CD4-positive, alpha-beta T cell treated with Interleukin-21 for 1 hour (primary cell): ENCODE measurements at regions not wholly inside any gene's neighbourhood (a gene's known extent, or its start where the extent isn't known, plus 50 kb on each side); places are given as distances from the start of the nearest gene placed in this dataset.

ENCODE experiments used
- DNase-seq: peaks from one replicate; pipeline ENCODE4 v3.0.0-alpha.2; 2020

DNA sequence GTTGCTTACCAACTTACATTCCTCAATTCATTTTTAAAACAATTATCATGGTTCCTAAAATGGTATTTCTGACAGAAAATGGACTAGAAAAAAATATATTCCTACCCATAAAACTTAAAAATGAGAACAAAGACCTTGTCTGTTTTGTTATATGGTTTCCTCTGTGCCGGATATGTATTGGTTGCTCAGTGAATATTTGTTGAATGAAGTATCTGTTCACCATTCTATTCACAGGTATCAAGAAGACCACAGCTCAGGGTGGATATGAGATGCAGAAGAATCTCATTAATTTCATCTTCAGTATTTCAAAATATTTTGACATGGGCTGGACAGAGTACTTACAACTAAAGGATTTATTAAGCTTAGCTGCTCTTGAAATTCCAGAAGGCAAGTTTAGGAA lies 58.1 kb downstream of the TUSC7 start:
- DNase-seq: no peak

DNA sequence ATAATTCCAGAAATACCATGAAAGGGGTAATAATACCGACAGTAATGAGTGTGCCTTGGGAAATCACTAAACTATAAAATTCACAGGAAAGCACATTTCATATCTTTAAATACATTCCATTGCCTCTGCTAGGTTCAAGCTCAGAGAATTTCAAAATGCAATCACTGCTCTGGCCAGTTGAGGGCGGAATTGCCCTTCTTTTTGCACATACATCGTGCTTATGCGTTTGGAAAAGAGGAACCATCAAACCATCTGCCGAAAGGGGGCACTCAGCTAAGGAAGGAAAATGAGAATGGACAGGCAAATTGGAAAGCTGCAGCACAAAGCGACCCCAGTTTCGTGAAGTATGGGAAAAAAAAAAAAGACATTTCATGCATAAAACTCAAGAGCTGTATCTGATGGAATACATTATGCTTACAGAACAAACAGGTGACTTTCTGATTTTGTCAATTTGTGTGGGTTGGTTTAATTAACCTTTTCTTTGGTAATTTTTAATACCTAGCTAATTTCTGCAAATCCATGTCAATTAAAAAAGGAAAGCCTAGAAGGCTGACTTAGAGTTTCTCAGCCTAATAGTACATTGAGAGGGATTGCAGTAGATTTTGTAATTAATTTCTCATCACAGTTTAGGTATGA lies 61.4 kb downstream of the TUSC7 start:
- peak; percentile 28 for DNase-seq

DNA sequence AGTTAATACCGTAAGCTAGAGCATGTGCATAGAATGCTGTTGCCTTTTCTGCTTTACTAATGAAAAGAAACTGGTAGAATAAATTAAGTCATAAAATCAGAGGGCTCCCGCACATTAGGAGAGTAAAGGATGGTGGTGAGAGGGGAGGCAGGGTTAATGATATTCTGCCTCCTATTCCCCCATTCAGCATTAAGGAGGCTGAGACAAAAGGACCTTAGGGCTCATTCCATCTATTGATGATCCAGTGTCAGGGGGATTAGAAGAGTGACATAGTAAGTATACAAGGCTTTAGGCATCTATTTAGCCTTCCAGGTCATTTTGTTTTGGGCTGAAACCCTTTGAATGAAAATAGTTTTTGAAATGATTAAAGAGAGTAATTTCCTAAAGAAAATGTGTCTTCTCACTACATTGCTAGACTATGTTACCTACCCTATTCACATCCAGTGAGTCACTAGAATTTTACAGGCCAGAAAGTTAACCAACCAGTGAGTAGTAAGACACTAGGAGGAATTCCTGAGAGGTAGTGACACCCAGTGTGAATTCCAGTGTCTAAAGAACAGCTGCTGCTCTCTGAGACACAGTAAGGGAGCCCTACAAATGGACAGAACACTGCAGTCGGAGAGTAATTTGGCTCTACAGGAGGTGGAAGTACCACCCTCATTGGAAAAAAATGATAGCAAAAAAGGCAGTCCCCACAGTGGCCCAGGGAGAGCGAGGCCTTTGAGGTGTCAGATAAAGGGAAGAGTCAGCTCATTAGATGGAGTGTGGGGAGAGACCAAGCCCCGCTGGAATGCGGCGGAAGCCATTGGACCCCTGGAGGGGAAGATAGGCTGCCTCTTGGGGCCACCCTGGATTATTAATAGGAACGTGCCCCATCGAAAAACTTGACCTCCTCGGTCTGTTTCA lies 67.6 kb downstream of the TUSC7 start:
- no peak for DNase-seq

DNA sequence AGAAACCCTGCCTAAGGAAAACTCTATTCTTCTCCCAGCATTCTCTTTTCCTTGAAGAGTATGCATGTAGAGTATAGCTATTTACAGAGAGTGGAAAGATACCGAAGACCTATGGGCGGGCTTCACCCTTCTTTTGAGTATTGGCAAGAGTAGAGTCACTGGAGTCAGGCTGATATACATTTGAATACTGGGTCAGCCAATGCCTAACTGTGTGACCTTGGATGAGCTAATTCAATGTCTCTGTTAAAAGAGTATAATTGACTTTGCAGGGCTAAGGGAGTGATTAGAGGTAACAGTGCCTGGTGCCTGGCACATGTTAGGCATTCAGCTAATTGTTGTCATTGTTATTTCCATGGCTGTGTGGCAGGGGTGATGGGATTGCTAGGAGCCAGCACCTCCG lies 75.6 kb downstream of the TUSC7 start:
- DNase-seq: no peak

DNA sequence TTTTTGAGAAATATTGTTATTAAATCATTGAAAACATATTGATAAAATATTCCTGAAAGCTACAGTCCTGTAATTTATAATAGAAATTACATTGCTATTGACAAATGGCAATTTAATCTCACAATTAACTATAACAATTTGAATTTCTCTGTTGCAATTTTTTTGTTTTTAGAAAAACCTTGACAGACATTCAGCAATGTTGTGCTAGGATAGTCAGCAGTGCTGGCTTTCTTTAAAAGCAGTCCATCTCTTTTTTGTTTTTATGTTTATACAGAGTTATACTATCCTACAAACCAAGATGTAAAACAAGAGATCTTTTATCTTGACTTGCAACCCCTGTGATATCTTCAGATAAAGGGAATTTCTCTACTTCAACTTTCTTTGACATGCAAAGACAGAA lies 93.1 kb downstream of the TUSC7 start:
- DNase-seq: no peak

DNA sequence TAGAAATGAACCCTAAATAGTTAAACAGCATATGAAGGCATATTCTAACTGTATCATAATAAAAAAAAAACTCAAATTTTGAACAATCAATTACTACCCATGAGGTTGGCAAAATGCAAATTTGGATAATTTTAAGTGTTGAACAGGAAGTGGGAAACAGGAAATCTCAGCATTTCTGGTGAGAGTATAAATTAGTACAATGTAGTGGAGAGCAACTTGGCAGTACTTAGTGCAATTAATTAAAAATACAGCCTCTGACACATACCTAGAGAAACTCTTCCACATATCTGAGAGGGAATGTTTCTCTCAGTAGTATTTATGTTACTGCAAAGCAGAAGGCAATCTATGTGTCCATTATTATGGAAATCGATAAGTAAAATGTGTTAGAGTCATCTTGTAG lies 96.8 kb downstream of the TUSC7 start:
- DNase-seq: no peak

DNA sequence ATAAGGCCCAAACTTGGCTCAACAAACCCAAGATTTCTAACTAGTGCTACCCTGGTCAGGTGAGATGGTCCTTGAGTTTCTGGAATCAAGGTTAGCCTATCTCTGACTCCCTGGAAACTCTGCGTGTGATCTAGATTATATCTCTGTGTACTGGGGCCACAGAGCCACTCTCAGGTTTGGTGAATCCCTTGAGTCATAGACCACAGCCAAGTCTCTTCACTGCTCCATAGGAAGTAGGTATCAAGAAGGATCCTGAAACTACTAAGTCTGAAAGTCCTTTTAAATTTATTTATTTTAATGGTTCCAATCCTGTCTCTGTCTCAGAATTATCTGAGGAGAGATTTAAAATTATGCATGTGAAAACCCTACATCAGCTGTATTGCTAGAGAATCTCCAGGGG lies 99.1 kb downstream of the TUSC7 start:
- no peak for DNase-seq

DNA sequence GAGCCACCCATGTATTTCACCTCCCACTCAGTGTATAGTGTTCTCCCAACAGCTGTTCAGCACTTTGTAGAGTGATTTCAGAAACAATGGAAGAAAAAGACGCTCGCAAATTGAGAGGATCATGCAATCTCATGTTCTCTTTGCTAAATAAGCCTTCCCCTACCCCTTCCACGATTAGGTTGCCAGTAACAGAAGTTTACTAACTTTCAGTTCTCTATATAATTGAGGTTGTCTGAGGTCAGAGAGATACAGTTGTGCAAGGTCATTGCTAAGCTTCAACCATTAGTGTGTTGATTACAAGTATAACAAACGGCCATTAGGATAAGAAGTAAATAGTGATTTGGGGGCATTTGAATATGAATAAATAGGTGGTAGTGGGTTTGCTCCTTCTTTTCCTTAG lies 99.6 kb downstream of the TUSC7 start:
- no peak for DNase-seq

DNA sequence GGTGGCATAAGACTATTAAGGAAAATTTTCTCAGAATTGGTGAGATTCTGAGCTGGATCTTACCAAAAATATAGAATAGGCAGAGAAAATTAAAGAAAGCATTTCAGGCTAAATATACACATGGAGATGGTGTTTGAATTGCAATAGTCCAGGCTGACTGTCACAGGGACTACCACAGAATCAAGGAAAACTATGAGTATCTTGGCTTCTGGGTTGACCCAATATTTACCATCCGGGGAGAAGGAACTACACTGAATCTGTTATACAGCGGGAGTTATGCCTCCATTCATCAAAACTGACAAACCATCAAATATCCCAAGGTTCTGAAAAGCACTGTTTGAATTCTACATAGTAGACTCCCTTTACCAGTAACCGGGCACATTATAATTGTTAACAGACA lies 102.2 kb downstream of the TUSC7 start:
- DNase-seq: no peak

DNA sequence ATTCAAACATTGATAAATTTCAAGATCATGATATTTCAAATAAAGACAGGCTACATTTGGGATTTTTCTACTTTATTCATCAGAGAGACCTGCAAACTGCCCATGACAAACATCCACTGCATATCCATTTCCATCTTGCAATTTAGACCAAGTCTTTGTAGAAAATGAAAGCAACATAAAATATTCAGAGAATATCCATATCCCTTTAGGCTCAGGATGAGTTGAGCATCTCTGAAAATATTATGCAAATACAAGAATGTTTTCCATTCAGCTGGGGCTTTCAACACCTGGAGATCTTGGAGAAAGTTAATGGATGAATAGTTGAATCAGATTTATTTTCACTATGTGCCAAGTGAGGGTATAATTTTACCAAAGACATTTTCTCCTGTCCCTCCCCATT lies 103.4 kb downstream of the TUSC7 start:
- DNase-seq: no peak

DNA sequence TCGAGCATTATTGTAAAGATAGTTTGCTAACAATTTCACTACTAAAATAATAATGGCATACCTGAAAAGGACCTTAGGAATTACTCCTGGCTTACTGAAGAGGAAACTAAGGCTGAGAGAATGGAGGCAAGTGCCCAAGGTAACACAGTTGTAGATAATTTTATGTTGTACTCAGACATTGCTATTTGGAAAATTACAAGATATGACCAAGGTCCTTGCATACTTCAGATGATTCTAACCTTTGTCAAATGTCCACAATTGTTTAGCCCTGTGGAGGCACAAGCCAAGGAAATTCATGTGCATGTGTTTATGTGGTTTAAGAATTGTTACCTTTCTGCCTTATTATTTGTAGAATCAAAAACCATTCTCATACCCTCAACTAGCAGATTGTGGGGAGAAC lies 105.7 kb downstream of the TUSC7 start:
- DNase-seq: no peak

DNA sequence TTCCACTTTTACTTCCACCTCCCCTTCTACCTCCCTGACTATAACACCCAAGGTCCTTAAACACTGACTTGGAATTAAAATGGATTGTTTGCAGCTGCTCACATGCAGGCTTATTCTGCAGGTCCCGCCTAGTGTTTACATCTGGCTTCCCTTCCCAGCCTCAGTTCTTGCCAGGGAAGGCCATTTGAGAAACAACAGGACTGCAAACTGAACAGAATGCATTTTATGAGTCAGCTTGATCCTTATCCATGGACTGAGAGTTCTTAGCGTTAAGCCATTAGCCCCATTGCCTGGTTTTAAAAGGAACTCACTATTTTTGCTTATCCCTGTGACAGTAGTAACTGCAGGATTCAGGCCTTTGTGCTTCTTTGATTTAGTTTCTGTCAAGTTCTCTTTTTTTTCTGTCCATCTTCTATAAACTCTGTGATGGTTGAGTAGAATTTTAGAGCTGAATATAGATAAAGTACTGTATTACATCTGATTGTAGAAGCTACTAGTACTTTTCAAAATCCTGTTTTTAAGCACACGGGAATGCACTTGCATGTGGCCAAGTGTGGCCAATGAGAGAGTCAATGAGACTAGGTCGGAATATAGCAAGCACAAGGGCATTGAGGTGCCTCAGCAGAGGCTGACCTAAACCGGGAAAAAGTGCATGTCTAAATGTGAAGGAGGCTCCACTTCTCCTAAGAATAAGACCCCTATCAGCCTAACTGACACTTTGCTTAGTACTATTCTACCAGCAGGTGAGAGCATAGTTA lies 106.4 kb downstream of the TUSC7 start:
- DNase-seq: no peak

DNA sequence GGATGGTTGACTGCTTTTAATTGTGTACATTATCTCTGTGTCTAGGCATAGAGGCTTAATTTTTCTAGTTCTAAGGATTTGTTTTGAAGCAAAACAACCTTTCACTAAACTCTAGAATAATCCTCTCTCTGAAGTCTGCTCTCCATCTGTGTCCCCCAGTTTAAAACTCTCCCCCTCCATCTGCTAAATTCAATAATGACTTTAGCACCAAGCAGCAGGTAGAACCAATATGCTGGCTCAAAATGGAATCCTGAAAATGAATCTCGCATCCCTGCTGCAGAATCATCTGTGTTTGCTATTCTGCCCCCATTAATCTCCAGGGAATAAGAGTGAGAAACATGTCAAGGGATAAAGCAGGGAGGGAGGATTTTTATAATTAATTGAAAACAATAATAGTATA lies 111.8 kb downstream of the TUSC7 start:
- no peak for DNase-seq

DNA sequence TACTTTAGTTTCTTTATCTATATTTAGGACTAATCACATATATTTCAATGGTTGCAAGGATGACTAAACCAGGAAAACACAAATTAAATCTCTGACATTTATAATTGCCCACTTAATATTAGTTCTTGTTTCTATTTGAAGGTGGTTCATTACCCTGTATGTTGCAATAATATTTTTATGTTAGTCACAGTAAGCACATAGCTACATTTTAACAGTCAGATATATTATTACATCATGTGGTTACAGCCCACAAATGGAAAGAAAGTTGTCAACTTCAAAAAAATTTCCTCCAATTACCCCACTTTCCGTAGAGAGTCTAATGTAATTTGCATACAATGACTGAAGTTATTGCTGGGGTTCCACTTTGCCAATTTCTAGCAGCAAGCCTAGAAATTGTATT lies 114.6 kb downstream of the TUSC7 start:
- no peak for DNase-seq

DNA sequence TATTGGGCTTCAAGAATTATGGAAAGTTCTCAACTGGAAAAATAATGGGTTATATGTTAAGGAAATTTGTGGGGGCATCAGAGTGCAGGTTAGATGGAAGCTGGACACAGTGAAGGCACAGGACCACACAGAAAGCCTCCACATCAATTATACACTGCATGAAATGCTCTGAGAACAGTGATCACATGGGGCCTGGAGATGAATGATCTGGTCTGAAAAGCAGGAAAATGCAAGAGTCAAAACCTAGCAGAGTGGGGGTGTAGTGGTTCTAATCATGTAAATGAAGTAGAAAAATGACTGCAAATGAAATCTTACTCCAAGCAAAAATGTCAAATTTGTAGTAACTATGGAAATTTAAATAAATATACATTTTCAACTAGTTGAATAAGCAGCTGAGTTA lies 123.6 kb downstream of the TUSC7 start:
- no peak for DNase-seq

DNA sequence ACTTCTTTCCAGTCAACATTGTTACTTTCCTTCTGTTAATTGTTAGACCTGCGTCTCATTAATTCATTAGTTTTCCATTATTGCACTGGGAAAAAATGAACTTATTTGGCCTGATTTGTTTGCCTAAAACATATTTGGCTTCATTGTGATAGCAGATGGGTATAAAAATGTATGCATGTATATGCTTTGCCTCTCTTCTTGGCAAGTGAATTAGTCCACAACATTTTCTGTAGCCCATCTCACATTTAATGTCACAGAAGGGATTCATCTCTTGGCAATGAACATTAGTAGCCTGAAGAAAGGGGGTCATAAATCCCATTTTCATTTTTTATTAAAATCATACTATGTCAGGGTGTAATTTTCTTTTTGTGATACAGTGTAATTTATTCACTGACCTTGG lies 125.2 kb downstream of the TUSC7 start:
- DNase-seq: no peak

DNA sequence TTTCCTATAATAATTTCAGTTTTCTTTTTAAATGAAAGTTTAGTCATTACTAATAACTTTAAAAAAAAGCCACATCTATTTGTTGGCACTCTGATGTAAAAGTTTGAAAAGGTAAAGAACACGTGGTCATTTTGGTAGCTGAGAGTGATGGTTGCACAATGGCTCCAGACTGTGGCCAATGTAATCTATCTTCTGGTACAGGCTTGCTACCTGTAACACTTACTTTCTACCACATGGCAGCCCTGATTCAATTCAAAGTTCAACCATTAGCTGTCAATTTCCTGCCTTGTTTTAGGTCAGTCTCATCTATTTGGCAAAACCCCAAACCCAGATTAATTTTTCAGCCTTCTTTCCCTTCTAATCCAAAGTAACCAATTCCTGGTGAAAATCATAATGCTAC lies 126.1 kb downstream of the TUSC7 start:
- DNase-seq: no peak

DNA sequence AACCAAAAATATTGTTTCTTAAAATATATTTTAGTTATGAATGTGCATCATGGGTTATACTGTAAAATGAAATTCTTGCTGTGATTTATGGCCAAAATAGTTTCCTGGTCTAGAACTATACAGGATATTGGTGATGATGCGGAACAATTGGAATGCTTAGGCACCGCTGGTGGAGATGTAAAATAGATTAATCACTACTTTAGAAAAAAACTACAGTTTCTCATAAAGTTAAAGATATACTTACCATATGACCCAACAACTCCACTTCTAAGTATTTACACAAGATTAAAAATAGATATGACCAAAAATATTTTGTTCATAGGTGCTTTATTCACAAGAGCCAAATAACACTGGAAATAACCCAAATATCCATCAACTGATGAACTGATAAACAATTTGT lies 126.7 kb downstream of the TUSC7 start:
- no peak for DNase-seq

DNA sequence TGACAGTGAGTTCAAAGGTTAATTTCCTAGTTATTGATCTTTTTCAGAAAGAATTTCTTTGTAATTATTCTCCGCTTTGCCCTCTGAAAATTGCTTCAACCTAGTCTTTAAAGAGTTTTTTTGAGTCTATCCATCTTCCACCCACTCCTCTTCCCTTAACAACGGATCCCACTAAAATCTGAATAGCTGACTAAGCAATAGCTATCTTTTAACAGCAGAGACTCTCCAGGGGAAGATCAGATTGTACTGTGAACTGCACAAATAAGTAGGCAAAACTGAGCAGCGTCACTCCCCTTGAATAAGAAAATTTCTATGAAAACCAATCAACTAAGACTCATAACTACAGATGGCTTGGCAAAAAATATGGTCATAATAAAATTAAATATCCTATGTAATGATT lies 127.9 kb downstream of the TUSC7 start:
- no peak for DNase-seq

DNA sequence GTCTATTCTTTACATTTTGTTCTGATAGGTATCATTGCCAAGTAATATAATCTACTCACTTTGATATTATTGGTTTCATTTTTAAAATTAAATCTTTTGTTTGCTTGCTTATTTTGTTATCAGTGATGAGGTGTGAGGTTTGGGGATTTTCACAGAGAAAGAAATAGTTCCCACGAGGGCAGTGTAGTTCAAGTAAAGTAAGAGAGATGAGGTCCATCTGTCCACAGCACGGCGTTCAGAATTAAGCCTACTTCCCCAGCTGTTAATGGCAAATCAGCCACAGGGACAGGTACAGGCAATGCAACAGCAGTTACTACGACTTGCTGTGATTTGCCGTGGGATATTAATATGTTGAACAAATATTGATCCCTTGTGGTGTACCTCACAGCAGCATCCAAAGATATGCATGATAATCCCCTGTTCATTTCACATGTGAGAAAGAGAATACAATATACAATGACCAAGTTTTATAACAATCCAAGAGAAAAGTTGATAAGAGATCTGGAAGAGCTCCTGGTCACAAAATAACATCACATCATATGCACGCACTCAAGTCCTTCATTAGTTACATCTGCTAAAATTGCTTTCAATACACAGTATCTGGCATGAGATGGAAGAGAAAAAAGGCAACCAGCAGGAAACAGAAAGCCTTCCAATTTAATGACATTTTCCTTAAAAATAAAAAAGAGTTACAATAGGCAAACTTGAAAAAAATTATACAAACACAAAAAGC lies 131.6 kb downstream of the TUSC7 start:
- no peak for DNase-seq

DNA sequence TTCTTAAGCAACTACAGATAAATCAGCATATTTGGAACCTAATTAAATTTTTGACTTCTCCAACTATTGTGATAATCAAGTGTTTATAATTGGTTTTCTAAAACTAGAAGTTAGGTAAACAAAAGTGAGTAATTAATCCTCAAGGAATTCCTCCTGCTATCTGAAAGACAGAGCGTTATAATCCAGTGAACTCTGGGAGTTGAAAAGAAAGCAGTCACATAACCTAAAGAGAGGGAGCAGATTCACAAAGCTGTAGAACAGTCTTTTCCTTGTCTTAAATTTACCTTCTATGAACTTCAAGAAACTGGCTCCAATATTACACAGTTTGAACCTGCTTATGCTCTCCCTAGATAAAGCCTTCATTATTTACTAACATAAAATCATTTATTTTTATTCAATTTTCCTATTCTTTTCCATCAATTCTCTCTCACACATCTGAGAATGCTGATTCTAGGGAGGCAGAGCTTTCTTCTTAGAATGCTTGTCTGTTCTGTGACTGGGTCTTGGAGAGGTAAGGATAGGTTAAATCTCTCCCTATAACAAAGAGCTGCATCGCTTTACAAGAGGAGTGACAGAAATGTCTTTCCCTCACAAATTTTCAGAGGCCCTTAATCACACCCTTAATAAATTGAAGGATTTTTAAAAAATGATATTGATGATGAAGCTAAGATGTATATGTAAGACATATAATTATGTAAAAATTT lies 132.8 kb downstream of the TUSC7 start:
- DNase-seq: no peak

DNA sequence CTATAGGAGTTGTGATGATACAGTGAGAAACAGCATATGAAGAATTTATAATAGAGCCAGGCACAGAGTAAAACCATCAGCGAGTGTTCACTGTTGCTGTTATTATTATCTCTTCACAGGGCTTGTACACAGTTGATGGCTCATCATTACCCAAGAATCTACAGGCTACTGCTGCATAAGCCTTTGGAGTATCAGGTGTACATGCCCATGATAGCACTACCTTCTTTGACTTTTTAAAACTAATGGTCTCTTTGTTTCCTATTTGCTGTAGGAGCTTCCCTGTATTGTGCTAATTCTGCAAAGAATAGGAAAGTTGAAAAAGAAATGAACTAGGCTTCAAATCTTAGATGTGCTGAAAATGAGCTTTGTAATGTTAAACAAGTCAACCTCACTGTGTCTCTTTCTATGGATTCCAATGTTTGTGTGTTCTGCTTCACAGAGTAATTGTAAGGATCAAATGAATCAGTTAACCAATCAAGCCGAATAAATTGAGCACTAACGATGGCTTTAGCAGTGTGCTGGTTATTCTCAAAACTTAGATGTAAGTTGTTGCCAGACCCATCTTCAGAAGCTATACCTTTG lies 138.8 kb downstream of the TUSC7 start:
- DNase-seq: no peak
